Glomerular endothelial cell (primary cell): ENCODE measurements at regions not wholly inside any gene's neighbourhood (a gene's known extent, or its start where the extent isn't known, plus 50 kb on each side); places are given as distances from the start of the nearest gene placed in this dataset.
"Not testable (repeated sequence)": the region's sequence is repeated elsewhere in the genome, so short reads cannot be mapped to it uniquely, and the experiment has no call there.

Experiments used
- DNase-seq: peaks from one replicate; pipeline ENCODE4 v3.0.0-alpha.2; 2011; ENCODE audit warnings: low read depth, low spot score; ENCODE audit errors: extremely low read depth

- DNase-seq = no peak
Measured at GRCh38 chr15:75100679-75101078, 77.3 kb downstream of the PPCDC start.

DNA sequence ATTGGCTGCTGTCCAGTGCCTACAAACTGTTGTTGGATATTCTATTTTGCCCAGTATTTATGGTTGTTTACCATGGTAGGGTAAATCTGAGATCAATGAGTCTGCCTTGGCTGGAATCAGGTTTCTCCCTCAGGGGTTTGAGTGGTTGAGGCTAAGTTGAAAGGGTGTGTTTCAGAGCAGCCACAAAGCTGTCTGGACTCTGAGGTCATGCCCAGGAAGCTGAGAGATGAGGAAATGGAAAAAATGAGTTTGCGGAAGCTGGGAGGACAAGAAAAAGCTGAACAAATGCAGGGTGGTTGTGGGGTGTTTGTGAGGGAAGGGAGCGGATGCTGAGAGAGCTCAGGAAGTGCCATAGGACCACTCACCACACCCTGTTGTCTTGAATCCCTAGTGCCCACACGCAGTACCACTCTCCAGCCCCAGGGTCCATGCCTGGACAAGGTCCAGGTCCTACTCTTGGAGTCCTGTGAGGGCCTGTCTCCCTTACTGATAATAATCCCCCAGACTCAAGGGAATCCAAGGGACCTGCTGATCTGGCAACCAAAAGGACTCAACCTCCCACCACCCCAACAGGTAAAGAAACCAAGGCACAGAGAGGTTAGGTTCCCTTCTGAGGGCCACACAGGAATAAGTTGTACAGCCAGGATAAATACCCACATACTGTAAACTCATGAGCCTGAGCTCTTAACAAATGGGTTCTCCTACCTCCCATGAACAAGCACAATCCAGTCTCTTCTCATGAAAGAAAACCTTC, 81.6 kb downstream of the PPCDC start:
- peak; percentile 88 for DNase-seq

- DNase-seq = no peak
Measured at GRCh38 chr15:75107516-75107907, 84.1 kb downstream of the PPCDC start.

DNA sequence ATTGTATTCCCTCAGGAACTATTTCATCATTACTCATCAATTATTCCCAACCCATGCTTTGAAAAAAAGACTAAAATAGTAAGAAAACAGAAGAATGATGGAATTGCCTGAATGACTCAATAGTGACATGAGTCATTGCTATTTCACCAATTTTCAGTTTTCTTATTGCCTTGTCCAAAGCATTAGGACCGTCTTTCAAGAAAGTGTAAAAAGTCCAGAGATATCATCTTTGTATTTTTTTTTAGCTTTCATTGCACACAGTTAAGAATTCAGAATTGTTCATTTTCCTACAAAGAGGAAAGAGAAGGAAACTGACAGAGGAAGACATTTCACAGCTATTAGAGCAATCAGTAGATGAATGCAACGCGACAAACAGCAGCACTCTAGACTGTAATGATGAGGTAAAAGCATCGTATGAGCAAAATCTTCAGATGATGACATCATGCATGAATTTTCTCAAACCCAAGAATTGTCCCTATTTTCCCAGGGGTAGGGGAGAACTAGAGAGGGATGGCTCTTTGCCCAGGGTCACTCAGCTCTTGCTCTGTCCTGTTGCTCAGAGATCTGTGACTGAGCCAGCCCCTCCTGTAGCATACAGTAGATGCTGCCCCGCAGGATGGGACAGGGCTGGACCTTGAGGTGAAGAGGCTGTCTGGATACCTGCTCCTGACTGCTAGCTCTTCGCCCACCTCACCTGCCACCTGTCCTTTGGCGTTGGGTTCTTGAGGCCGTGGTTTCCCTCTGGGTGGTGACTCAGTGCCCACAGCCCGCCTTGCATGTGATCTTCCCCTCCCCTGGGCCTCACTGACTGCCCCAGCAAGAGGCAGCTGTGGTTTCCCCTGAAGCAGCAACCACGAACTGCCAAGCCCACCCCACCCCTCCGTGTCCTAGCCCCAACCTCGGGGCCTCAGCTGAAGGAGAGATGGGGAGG, 84.8 kb downstream of the PPCDC start:
- DNase-seq = peak; percentile 60

DNA sequence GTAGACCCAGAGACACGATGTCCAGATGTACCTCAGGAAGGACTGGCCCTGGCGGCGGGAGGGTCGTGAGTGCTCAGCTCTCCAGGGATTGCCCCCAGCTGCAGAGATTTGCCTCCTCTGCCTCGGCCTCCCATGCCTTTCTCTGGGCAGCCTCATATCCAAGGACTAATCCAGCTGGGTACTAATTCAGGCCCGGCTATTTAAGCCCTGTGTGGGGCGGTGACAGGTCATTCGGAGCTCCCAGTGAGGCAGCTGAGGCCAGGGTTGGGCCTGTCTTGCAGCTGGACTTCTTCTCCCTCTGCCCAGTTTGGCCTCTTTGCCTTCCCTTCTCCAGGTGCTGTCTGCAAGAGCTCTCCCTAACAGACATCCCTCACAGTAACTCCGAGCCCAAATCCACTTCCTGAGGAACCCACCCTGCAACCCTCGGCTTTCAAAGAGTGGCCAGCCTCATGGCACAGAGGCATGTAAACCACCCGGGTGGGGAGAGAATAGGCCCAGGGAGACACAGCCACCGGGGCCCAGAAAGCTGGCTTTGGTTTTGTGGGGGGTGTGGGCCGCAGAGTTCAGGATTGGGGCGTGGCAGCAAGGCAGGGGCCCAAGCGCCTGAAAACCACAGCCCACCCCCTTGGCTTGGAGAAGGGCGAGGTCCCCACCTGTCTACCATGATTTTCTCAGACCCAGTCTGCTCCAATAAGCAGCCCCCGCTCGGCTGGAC, 85.8 kb downstream of the PPCDC start:
- DNase-seq = no peak

DNA sequence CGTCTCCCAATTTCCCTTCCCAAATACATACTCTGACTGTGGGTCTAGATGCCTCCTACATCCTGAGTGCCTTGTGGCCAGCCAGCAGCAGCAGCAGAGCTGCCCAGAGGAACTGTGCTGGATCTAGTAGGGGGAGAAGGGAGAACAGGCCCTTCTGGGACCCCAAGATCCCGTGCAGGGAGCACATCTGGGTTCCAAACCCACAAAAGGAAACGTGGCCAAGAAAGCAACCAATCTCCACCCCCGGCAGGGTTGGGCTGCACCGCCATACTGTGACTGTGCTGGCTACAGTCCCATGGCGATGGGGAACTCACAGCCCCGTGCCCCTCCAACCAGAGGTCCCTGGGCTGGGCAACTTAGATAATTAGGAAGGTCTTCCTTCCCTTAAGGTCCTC, 86.3 kb downstream of the PPCDC start:
- no peak for DNase-seq

DNA sequence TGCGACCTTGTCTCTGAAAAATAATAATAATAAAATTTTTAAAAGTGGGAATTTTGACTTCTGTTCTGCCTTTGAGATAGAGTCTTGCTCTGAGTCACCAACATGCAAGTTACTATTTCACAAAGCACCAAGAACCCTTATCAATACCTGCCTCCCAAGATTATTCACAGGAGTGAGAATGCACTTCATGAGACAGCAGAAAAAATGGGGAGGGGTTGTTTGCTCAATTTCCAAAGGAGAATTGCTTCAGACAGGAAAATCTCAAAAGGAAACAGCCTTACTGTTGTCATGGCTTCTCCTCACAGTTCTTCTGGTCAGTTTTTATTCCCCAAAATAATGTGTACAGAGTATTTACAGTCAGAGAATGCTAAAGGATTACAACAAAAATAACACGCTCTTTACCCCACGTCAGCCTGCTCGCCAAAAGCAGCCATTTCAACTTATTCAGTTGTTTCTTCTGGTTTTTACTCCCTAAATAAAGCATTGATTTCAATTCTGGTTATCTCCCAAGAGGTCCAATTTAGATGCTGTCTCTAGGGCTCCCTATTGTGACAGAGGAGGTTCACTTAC, 89.0 kb downstream of the PPCDC start:
- no peak for DNase-seq

GRCh38 chr15:75112848-75113492, 88.7 kb upstream of the C15orf39 start:
- DNase-seq = no peak

GRCh38 chr15:75114327-75114726, 87.4 kb upstream of the C15orf39 start:
- no peak for DNase-seq

DNA sequence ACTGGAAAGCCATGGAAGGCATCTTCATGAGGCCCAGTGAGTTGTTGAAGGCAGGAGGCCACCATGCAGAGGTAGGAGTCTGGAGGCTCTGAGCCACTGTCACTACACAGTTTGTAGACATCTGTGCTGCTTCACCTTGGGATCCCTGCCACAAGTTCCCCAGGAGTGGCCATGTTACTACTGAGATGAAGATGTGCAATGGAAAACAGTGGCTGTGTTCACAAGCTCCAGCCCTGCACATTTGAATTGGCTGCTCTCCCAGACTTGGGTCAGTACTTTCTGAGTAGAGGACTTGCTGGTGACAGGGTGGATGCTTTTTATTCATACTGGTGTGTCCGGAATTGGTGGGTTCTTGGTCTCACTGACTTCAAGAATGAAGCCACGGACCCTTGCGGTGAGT, 86.9 kb upstream of the C15orf39 start:
- DNase-seq = no peak

DNA sequence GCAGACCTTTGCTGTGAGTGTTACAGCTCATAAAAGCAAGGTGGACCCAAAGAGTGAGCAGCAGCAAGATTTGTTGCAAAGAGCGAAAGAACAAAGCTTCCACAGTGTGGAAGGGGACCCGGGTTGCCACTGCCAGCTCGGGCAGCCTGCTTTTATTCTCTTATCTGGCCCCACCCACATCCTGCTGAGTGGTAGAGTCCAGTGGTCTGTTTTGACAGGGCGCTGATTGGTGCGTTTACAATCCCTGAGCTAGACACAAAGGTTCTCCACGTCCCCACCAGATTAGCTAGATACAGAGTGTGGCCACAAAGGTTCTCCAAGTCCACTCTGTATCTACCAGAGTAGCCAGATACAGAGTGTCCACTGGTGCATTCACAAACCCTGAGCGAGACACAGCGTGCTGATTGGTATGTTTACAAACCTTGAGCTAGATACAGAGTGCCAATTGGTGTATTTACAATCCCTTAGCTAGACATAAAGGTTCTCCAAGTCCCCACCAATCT, 86.2 kb upstream of the C15orf39 start:
- not testable (repeated sequence) for DNase-seq

DNA sequence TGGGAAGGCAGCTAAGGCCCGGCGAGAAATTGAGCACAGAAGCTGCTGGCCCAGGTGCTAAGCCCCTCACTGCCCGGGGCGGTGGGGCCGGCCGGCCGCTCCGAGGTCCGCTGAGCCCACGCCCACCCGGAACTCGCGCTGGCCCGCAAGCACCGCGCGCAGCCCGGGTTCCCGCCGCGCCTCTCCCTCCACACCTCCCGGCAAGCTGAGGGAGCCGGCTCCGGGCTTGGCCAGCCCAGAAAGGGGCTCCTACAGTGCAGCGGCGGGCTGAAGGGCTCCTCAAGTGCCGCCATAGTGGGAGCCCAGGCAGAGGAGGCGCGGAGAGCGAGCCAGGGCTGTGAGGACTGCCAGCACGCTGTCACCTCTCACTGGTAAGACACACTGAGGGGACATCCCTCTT, 85.5 kb upstream of the C15orf39 start:
- DNase-seq = not testable (repeated sequence)

DNA sequence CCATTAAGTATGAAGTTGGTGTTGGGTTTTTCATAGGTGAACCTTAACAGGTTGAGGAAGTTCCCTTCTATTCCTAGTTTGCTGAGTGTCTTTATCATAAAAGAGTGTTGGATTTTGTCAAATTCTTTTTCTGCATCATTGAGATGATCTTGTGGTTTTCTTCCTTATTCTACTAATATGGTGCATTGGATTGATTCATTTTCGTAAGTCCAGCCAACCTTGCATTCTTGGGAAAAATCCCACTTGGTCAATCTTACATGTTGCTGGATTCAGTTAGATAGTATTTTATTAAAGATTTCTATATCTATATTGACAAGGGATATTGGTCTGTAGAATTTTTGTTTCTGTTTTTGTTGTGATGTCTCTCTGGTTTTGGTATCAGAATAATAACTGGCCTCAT, 83.7 kb upstream of the C15orf39 start:
- DNase-seq = no peak

- DNase-seq = not testable (repeated sequence)
Measured at GRCh38 chr15:75119312-75119711, 82.4 kb upstream of the C15orf39 start.

DNA sequence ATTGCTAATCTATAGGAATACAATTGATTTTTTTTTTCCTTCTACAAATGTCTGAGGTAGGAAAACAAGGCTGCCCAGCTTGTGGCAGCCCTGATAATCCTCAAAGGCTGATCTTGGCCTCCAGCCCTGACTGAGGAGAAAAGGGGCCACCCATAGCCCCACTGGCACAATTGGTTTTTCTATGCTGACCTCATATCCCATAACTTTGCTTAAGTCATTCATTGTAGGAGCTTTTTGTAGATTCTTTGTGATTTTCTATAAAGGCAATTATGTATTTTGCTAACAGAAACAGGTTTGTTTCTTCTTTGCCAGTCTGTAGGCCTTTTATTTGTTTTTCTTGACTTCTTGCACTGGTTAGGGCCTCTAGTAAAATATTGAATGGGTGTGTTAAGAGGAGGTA, 80.2 kb upstream of the C15orf39 start:
- no peak for DNase-seq

DNA sequence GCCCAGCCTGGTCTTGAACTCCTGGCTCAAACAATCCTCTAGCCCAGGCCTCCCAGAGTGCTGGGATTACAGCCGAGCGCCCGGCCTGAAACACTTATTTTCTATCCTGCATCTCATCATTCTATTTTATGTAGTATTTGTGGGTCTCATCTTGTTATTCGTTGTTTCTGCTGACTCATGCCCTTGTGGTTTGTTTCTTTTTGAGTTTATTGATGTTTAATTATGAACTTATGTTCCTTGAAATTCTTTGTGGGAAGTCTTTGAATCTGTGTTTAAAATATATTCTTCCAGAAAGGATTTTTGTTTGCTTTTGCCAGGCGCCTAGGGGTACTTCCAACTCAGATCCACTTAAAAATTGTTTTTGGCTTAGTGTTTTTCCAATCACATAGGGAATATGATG, 78.3 kb upstream of the C15orf39 start:
- DNase-seq = no peak

- not testable (repeated sequence) for DNase-seq
Measured at GRCh38 chr15:75124278-75124677, 77.4 kb upstream of the C15orf39 start.

GRCh38 chr15:75125935-75126334, 75.7 kb upstream of the C15orf39 start:
- no peak for DNase-seq

DNA sequence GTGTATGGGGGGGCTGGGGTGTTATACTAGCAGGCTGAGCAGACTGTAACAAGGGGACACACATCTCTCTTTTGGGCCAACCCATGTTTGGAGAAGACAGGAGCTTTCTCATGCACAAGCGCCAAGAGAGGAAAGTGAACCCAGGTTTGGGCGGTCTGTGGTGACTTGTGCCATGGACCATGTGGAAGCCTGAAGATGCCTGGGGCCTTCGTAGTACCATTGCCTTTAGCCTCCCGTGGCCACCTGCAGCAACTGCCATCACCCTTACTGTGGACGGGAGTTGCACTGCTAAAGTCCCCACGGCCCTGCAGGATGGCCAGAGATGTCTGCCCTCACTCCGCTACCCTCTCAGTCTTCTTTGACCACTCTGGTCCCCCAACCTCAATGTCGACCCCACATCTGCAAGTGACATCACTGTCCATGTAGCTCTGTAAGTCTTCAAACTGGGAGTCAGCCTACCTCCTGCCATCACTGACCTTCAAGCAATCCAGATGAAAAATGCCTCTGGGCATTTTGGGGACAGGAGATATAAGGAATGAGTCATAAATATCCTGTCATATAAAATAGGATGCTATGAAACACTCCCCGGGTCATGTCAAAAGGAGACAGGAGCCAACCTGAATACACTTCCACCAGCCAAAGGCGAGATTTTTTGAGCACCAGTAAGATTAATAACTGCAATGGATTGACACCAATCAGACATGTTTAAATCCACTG, 74.7 kb upstream of the C15orf39 start:
- DNase-seq = no peak

GRCh38 chr15:75129788-75130187, 71.9 kb upstream of the C15orf39 start:
- no peak for DNase-seq
